MM.1S (cell line): ENCODE measurements at regions not wholly inside any gene's neighbourhood (a gene's known extent, or its start where the extent isn't known, plus 50 kb on each side); places are given as distances from the start of the nearest gene placed in this dataset.

Experiments
- DNase-seq: peaks from one replicate; pipeline ENCODE4 v3.0.0-alpha.2; 2015
- H2AFZ ChIP-seq: fragments of 300-600 bp; sonication (generic); 2 replicates; pipeline ENCODE4 v1.6.0; 2016; ENCODE audit warnings: antibody characterized with exemption, low read length
- H3F3A ChIP-seq: fragments of 300-600 bp; sonication (generic); 2 replicates; pipeline ENCODE4 v1.6.1; 2016; ENCODE audit warnings: mild to moderate bottlenecking, antibody characterized with exemption, low read length, moderate library complexity, mixed read lengths; ENCODE audit not compliant: insufficient read depth
- H3K27ac ChIP-seq: fragments of 300-600 bp; sonication (generic); 2 replicates; pipeline ENCODE4 v1.5.1; 2016; ENCODE audit warnings: mild to moderate bottlenecking, low read length
- H3K27me3 ChIP-seq: fragments of 300-600 bp; sonication (generic); replicated peaks from 2 replicates; pipeline ENCODE4 v1.6.0; 2016; ENCODE audit warnings: low read length; ENCODE audit not compliant: insufficient read depth
- H3K36me3 ChIP-seq: fragments of 300-600 bp; sonication (generic); replicated peaks from 2 replicates; pipeline ENCODE4 v1.6.1; 2016; ENCODE audit warnings: mild to moderate bottlenecking, low read length, mixed read lengths; ENCODE audit not compliant: insufficient read depth
- H3K4me1 ChIP-seq: fragments of 300-600 bp; sonication (generic); 2 replicates; pipeline ENCODE4 v1.6.1; 2016; ENCODE audit warnings: low read length, mixed read lengths
- H3K4me2 ChIP-seq: fragments of 300-600 bp; sonication (generic); 2 replicates; pipeline ENCODE4 v1.6.0; 2016; ENCODE audit warnings: low read depth, low read length
- H3K4me3 ChIP-seq: fragments of 300-600 bp; sonication (generic); 2 replicates; pipeline ENCODE4 v1.5.1; 2016; ENCODE audit warnings: low read length, mixed read lengths
- H3K79me2 ChIP-seq: fragments of 300-600 bp; sonication (generic); 2 replicates; pipeline ENCODE4 v1.6.1; 2016; ENCODE audit warnings: mixed run types, low read length, mixed read lengths
- H3K9ac ChIP-seq: fragments of 300-600 bp; sonication (generic); 2 replicates; pipeline ENCODE4 v1.6.1; 2016; ENCODE audit warnings: low read length, mixed read lengths
- H3K9me2 ChIP-seq: fragments of 300-600 bp; sonication (generic); replicated peaks from 2 replicates; pipeline ENCODE4 v1.6.1; 2016; ENCODE audit warnings: mild to moderate bottlenecking, low read length, mixed read lengths; ENCODE audit not compliant: insufficient read depth
- H3K9me3 ChIP-seq: fragments of 300-600 bp; sonication (generic); replicated peaks from 2 replicates; pipeline ENCODE4 v1.6.1; 2016; ENCODE audit warnings: mild to moderate bottlenecking, low read length, mixed read lengths; ENCODE audit not compliant: insufficient read depth
- H4K20me1 ChIP-seq: fragments of 300-600 bp; sonication (generic); 2 replicates; pipeline ENCODE4 v1.6.1; 2016; ENCODE audit warnings: mild to moderate bottlenecking, low read length, moderate library complexity, mixed read lengths; ENCODE audit not compliant: insufficient read depth
- EZH2 ChIP-seq: fragments of 300-600 bp; sonication (generic); optimal IDR thresholded peaks from 2 replicates; pipeline ENCODE3; 2017; ENCODE audit warnings: low read depth, mild to moderate bottlenecking, antibody characterized with exemption, low read length, mixed read lengths
- EZH2phosphoT487 ChIP-seq: fragments of 300-600 bp; sonication (generic); IDR thresholded peaks from 2 replicates; pipeline ENCODE4 v1.6.1; 2018; ENCODE audit warnings: antibody characterized with exemption, low read length
- TF ChIP-seq, protein P1 (sequence below): fragments of 300-600 bp; sonication (generic); IDR thresholded peaks from 2 replicates; pipeline ENCODE4 v1.5.1; 2016; ENCODE audit warnings: antibody characterized with exemption, low read length, mixed read lengths

DNA sequence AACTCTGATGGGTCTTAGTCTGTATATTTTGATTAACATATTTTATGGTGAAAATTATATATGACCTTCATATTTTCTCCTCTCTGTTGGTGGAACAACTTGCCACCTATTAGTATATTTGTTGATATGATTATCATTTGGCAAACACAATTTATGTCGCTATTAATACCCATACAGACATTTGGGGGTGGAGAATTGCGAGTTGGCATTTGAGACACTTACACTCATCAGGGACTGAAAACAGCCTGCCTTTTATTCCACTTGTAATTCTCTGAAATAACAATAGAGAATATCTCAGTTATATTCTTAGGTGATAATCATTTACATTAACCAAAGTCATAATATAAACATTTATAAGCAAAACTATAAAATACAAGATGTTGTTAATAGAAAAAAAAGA lies 100.5 kb upstream of the RGS18 start:
- Histone ChIP-seq H3K27me3 (no peaks in the 10 kb centered on the region), H3K4me3 (no peak overlapping the region), H4K20me1 (no peaks in the 10 kb centered on the region), H2AFZ (no peak overlapping the region), H3F3A (no peaks in the 10 kb centered on the region), H3K36me3 (no peaks in the 10 kb centered on the region), H3K9me3 (no peaks in the 10 kb centered on the region), H3K4me2 (no peak overlapping the region), H3K9me2 (no peaks in the 10 kb centered on the region), H3K27ac (no peak overlapping the region), H3K4me1 (0 out of 2 replicates have a peak, but pooled peaks cover 2% of the 10 kb centered on the region), H3K9ac (no peak overlapping the region), H3K79me2 (no peaks in the 10 kb centered on the region)
- DNase-seq, result no peak
- TF ChIP-seq, protein P1, sequence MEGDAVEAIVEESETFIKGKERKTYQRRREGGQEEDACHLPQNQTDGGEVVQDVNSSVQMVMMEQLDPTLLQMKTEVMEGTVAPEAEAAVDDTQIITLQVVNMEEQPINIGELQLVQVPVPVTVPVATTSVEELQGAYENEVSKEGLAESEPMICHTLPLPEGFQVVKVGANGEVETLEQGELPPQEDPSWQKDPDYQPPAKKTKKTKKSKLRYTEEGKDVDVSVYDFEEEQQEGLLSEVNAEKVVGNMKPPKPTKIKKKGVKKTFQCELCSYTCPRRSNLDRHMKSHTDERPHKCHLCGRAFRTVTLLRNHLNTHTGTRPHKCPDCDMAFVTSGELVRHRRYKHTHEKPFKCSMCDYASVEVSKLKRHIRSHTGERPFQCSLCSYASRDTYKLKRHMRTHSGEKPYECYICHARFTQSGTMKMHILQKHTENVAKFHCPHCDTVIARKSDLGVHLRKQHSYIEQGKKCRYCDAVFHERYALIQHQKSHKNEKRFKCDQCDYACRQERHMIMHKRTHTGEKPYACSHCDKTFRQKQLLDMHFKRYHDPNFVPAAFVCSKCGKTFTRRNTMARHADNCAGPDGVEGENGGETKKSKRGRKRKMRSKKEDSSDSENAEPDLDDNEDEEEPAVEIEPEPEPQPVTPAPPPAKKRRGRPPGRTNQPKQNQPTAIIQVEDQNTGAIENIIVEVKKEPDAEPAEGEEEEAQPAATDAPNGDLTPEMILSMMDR, result no peak
- TF ChIP-seq EZH2phosphoT487, result no peak
- no peak for TF ChIP-seq EZH2

DNA sequence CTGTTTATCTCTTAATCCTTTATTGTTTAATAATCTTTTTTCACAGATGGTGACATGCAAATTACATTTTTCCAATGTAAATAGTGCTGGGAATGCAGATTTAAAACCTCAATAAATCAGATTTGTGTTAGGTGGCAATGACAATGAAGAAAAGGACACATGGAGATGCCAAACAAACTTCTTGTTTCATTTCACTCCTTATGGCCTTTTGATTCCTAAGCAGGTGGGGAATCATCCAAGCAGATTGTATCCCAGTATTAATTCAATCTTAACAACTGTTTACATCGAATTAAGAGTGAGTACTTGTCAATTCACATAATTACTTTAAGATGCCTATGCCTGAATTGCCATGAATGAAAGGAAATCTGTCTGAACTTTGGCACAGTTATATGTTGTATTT lies 98.9 kb upstream of the RGS18 start:
- Histone ChIP-seq H3K4me3 (no peak overlapping the region), H3K9me2 (no peaks in the 10 kb centered on the region), H3K4me1 (no peaks in the 10 kb centered on the region), H3K9ac (no peak overlapping the region), H3K9me3 (no peaks in the 10 kb centered on the region), H3K79me2 (no peaks in the 10 kb centered on the region), H3K4me2 (no peak overlapping the region), H3K27ac (no peak overlapping the region), H2AFZ (no peak overlapping the region), H4K20me1 (no peaks in the 10 kb centered on the region), H3K27me3 (no peaks in the 10 kb centered on the region), H3K36me3 (no peaks in the 10 kb centered on the region), H3F3A (no peaks in the 10 kb centered on the region)
- DNase-seq, result no peak
- TF ChIP-seq EZH2phosphoT487, result no peak
- TF ChIP-seq EZH2, result no peak
- TF ChIP-seq, protein P1, result no peak

DNA sequence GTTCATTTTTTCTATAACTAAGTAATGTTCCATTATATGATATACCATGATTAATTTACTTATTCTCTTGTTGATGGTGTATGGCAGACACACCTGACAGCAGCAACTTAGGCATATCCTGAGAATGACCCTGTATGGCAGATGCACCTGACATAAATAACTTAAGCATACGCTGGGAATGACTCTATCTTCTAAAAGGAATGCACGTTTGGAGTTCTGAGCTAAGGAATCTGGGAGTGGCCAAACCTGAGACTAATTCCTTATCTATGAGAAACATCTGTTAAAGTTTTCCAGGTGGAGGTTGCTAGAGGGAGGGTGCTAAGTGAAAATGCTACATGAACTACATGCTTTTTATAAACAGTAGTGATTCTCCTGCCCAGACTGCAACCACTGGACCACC lies 96.7 kb upstream of the RGS18 start:
- no peak overlapping the region for H3K9ac ChIP-seq
- no peaks in the 10 kb centered on the region for H3F3A ChIP-seq
- TF ChIP-seq EZH2phosphoT487 (no peak), EZH2 (no peak)
- TF ChIP-seq, protein P1, result no peak
- no peaks in the 10 kb centered on the region for H3K9me3 ChIP-seq
- no peak overlapping the region for H3K4me3 ChIP-seq
- no peak overlapping the region for H2AFZ ChIP-seq
- H3K4me1 ChIP-seq, result no peaks in the 10 kb centered on the region
- no peaks in the 10 kb centered on the region for H3K36me3 ChIP-seq
- H3K9me2 ChIP-seq, result no peaks in the 10 kb centered on the region
- H3K27me3 ChIP-seq, result no peaks in the 10 kb centered on the region
- no peak overlapping the region for H3K27ac ChIP-seq
- H3K79me2 ChIP-seq, result no peaks in the 10 kb centered on the region
- no peaks in the 10 kb centered on the region for H4K20me1 ChIP-seq
- H3K4me2 ChIP-seq, result no peak overlapping the region
- no peak for DNase-seq
